OCI-LY3 (cell line): ENCODE measurements at regions not wholly inside any gene's neighbourhood (a gene's known extent, or its start where the extent isn't known, plus 50 kb on each side); places are given as distances from the start of the nearest gene placed in this dataset.

Experiments
- CTCF ChIP-seq: fragments of 200-600, 300-600 bp; sonication (generic); IDR thresholded peaks from 2 replicates; pipeline ENCODE4 v1.5.1; 2014; ENCODE audit warnings: antibody characterized with exemption, low read length, low read depth
- EZH2phosphoT487 ChIP-seq: fragments of 200-600 bp; shearing (Covaris generic); IDR thresholded peaks from 2 replicates; pipeline ENCODE4 v1.6.1; 2018; ENCODE audit warnings: antibody characterized with exemption, mixed run types, low read depth

GRCh38 chr5:175305251-175305650, 138.7 kb downstream of the DRD1 start:
- TF ChIP-seq CTCF (no peak), EZH2phosphoT487 (no peak)
